ENCODE measurements at regions not wholly inside any gene's neighbourhood (a gene's known extent, or its start where the extent isn't known, plus 50 kb on each side); places are given as distances from the start of the nearest gene placed in this dataset.
"Not testable (repeated sequence)": the region's sequence is repeated elsewhere in the genome, so short reads cannot be mapped to it uniquely, and the experiment has no call there.

GRCh38 chr5:39665328-39665727 is 240.5 kb upstream of the DAB2 start:
- Mint-ChIP-seq H3K27ac (no peak overlapping the region), H3K36me3 (ENCODE audit: low read depth) (no peaks in the 10 kb centered on the region), H3K27me3 (peaks cover 12% of the 10 kb centered on the region), H3K9me3 (ENCODE audit: low read depth) (no peaks in the 10 kb centered on the region), H3K4me3 (no peak overlapping the region), H3K4me1 (peaks cover 5% of the 10 kb centered on the region)
- intact Hi-C loops (cut with DNase I, micrococcal nuclease), result no loop called here
- ChIA-PET CTCF (no interaction called here), POLR2A (no interaction called here)
- DNase-seq, result no peak
- no peak for ATAC-seq

GRCh38 chr5:39662945-39663344 is 238.2 kb upstream of the DAB2 start:
- ChIA-PET POLR2A (no interaction called here), CTCF (no interaction called here)
- intact Hi-C loops (cut with DNase I, micrococcal nuclease), result no loop called here
- Mint-ChIP-seq H3K4me3 (no peak overlapping the region), H3K4me1 (peaks cover 19% of the 10 kb centered on the region), H3K27me3 (peaks cover 12% of the 10 kb centered on the region), H3K9me3 (ENCODE audit: low read depth) (no peaks in the 10 kb centered on the region), H3K36me3 (ENCODE audit: low read depth) (no peaks in the 10 kb centered on the region), H3K27ac (no peak overlapping the region)
- DNase-seq (no peak), ATAC-seq (no peak)

- intact Hi-C loops (cut with DNase I, micrococcal nuclease), result no loop called here
- no peak overlapping the region for H3K27ac Mint-ChIP-seq
- H3K4me1 Mint-ChIP-seq, result peaks cover 27% of the 10 kb centered on the region
- no peaks in the 10 kb centered on the region for H3K36me3 Mint-ChIP-seq (ENCODE audit: low read depth)
- H3K27me3 Mint-ChIP-seq, result peaks cover 20% of the 10 kb centered on the region
- DNase-seq (no peak), ATAC-seq (no peak)
- H3K9me3 Mint-ChIP-seq (ENCODE audit: low read depth), result no peaks in the 10 kb centered on the region
- H3K4me3 Mint-ChIP-seq, result no peak overlapping the region
- ChIA-PET POLR2A (no interaction called here), CTCF (interaction anchor here (1.4 kb wide), 1 partner anchor 10 kb away, joined by 3 read pairs; no protein-coding TSS in a partner anchor)
Observed at GRCh38 chr5:39661026-39661779, 236.4 kb upstream of the DAB2 start.

GRCh38 chr5:39660020-39660419 is 235.2 kb upstream of the DAB2 start:
- H3K4me3 Mint-ChIP-seq, result no peak overlapping the region
- no peaks in the 10 kb centered on the region for H3K9me3 Mint-ChIP-seq (ENCODE audit: low read depth)
- ChIA-PET CTCF (interaction anchor here (0.5 kb wide), 1 partner anchor 232 kb away, joined by 3 read pairs; no protein-coding TSS in a partner anchor), POLR2A (no interaction called here)
- H3K27ac Mint-ChIP-seq, result no peak overlapping the region
- DNase-seq (no peak), ATAC-seq (no peak)
- H3K27me3 Mint-ChIP-seq, result peaks cover 20% of the 10 kb centered on the region
- intact Hi-C loops (cut with DNase I, micrococcal nuclease), result no loop called here
- no peaks in the 10 kb centered on the region for H3K36me3 Mint-ChIP-seq (ENCODE audit: low read depth)
- H3K4me1 Mint-ChIP-seq, result peaks cover 27% of the 10 kb centered on the region

- Mint-ChIP-seq H3K27ac (no peak overlapping the region), H3K27me3 (peaks cover 19% of the 10 kb centered on the region), H3K36me3 (ENCODE audit: low read depth) (no peaks in the 10 kb centered on the region), H3K4me3 (no peak overlapping the region), H3K9me3 (ENCODE audit: low read depth) (no peaks in the 10 kb centered on the region), H3K4me1 (peaks cover 27% of the 10 kb centered on the region)
- CTCF ChIA-PET, result no interaction called here
- DNase-seq, result no peak
- ATAC-seq, result no peak
- POLR2A ChIA-PET, result no interaction called here
- intact Hi-C loops (cut with DNase I, micrococcal nuclease), result loop anchor here in 1 of 2 experiments (5.0 kb wide), 1 partner anchor 618 kb away; no protein-coding TSS in a partner anchor
Observed at GRCh38 chr5:39658866-39659265, 234.1 kb upstream of the DAB2 start.

GRCh38 chr5:39657943-39658342 is 233.2 kb upstream of the DAB2 start:
- ChIA-PET CTCF (no interaction called here), POLR2A (no interaction called here)
- H3K27ac Mint-ChIP-seq, result no peak overlapping the region
- intact Hi-C loops (cut with DNase I, micrococcal nuclease), result loop anchor here in 1 of 2 experiments (5.0 kb wide), 1 partner anchor 619 kb away; no protein-coding TSS in a partner anchor
- peaks cover 19% of the 10 kb centered on the region for H3K27me3 Mint-ChIP-seq
- H3K9me3 Mint-ChIP-seq (ENCODE audit: low read depth), result peaks cover 2% of the 10 kb centered on the region
- peaks cover 27% of the 10 kb centered on the region for H3K4me1 Mint-ChIP-seq
- H3K4me3 Mint-ChIP-seq, result no peak overlapping the region
- no peaks in the 10 kb centered on the region for H3K36me3 Mint-ChIP-seq (ENCODE audit: low read depth)
- no peak for DNase-seq
- ATAC-seq, result no peak

GRCh38 chr5:39656600-39656999 is 231.8 kb upstream of the DAB2 start:
- DNase-seq, result no peak
- ATAC-seq, result no peak
- CTCF ChIA-PET, result interaction anchor here (0.5 kb wide), 1 partner anchor 17 kb away, joined by 3 read pairs; no protein-coding TSS in a partner anchor
- H3K27ac Mint-ChIP-seq, result no peak overlapping the region
- intact Hi-C loops (cut with DNase I, micrococcal nuclease), result loop anchor here in 1 of 2 experiments (5.0 kb wide), 1 partner anchor 621 kb away; no protein-coding TSS in a partner anchor
- peaks cover 20% of the 10 kb centered on the region for H3K27me3 Mint-ChIP-seq
- H3K9me3 Mint-ChIP-seq (ENCODE audit: low read depth), result peaks cover 4% of the 10 kb centered on the region
- POLR2A ChIA-PET, result no interaction called here
- peaks cover 26% of the 10 kb centered on the region for H3K4me1 Mint-ChIP-seq
- H3K4me3 Mint-ChIP-seq, result no peak overlapping the region
- H3K36me3 Mint-ChIP-seq (ENCODE audit: low read depth), result no peaks in the 10 kb centered on the region

- ATAC-seq (no peak), DNase-seq (no peak)
- no peaks in the 10 kb centered on the region for H3K36me3 Mint-ChIP-seq (ENCODE audit: low read depth)
- H3K4me1 Mint-ChIP-seq, result peaks cover 23% of the 10 kb centered on the region
- H3K4me3 Mint-ChIP-seq, result no peak overlapping the region
- ChIA-PET CTCF (no interaction called here), POLR2A (no interaction called here)
- H3K27ac Mint-ChIP-seq, result no peak overlapping the region
- peaks cover 4% of the 10 kb centered on the region for H3K9me3 Mint-ChIP-seq (ENCODE audit: low read depth)
- H3K27me3 Mint-ChIP-seq, result peaks cover 16% of the 10 kb centered on the region
- intact Hi-C loops (cut with DNase I, micrococcal nuclease), result loop anchor here in 1 of 2 experiments (5.0 kb wide), 1 partner anchor 623 kb away; no protein-coding TSS in a partner anchor
Observed at GRCh38 chr5:39654715-39655114, 229.9 kb upstream of the DAB2 start.

GRCh38 chr5:39652481-39652880 is 227.7 kb upstream of the DAB2 start:
- H3K27me3 Mint-ChIP-seq, result peaks cover 16% of the 10 kb centered on the region
- ATAC-seq; H3K4me1 Mint-ChIP-seq; H3K4me3 Mint-ChIP-seq; H3K9me3 Mint-ChIP-seq (ENCODE audit: low read depth); H3K27ac Mint-ChIP-seq; DNase-seq; H3K36me3 Mint-ChIP-seq (ENCODE audit: low read depth); CTCF ChIA-PET; intact Hi-C loops (cut with DNase I, micrococcal nuclease): not testable (repeated sequence)
- POLR2A ChIA-PET, result interaction anchor here (0.6 kb wide), 1 partner anchor 360 kb away, joined by 3 read pairs; no protein-coding TSS in a partner anchor

GRCh38 chr5:39652036-39652435 is 227.3 kb upstream of the DAB2 start:
- Mint-ChIP-seq H3K27me3 (peaks cover 14% of the 10 kb centered on the region), H3K4me3 (no peak overlapping the region), H3K27ac (no peak overlapping the region), H3K9me3 (ENCODE audit: low read depth) (peaks cover 4% of the 10 kb centered on the region), H3K36me3 (ENCODE audit: low read depth) (no peaks in the 10 kb centered on the region), H3K4me1 (peaks cover 2% of the 10 kb centered on the region)
- intact Hi-C loops (cut with DNase I, micrococcal nuclease), result no loop called here
- ChIA-PET CTCF (interaction anchor here (0.6 kb wide), 1 partner anchor 1627 kb away, joined by 3 read pairs; no protein-coding TSS in a partner anchor), POLR2A (interaction anchor here (0.6 kb wide), 1 partner anchor 360 kb away, joined by 3 read pairs; no protein-coding TSS in a partner anchor)
- DNase-seq, result no peak
- no peak for ATAC-seq

- ATAC-seq, result peak; percentile 39
- no peak overlapping the region for H3K27ac Mint-ChIP-seq
- H3K4me1 Mint-ChIP-seq, result peaks cover 2% of the 10 kb centered on the region
- CTCF ChIA-PET, result no interaction called here
- no peak overlapping the region for H3K4me3 Mint-ChIP-seq
- H3K27me3 Mint-ChIP-seq, result peaks cover 12% of the 10 kb centered on the region
- no peaks in the 10 kb centered on the region for H3K36me3 Mint-ChIP-seq (ENCODE audit: low read depth)
- peaks cover 4% of the 10 kb centered on the region for H3K9me3 Mint-ChIP-seq (ENCODE audit: low read depth)
- no peak for DNase-seq
- POLR2A ChIA-PET, result no interaction called here
- intact Hi-C loops (cut with DNase I, micrococcal nuclease), result no loop called here
Observed at GRCh38 chr5:39650008-39650762, 225.4 kb upstream of the DAB2 start.

GRCh38 chr5:39648848-39649227 is 224.1 kb upstream of the DAB2 start:
- Mint-ChIP-seq H3K36me3 (ENCODE audit: low read depth) (no peaks in the 10 kb centered on the region), H3K4me1 (peaks cover 2% of the 10 kb centered on the region), H3K4me3 (no peak overlapping the region), H3K27me3 (peaks cover 10% of the 10 kb centered on the region), H3K9me3 (ENCODE audit: low read depth) (peaks cover 4% of the 10 kb centered on the region), H3K27ac (no peak overlapping the region)
- ChIA-PET CTCF (no interaction called here), POLR2A (no interaction called here)
- intact Hi-C loops (cut with DNase I, micrococcal nuclease), result no loop called here
- ATAC-seq (peak; percentile 39), DNase-seq (peak; percentile 4)
